ENCODE measurements at regions not wholly inside any gene's neighbourhood (a gene's known extent, or its start where the extent isn't known, plus 50 kb on each side); places are given as distances from the start of the nearest gene placed in this dataset.

DNA sequence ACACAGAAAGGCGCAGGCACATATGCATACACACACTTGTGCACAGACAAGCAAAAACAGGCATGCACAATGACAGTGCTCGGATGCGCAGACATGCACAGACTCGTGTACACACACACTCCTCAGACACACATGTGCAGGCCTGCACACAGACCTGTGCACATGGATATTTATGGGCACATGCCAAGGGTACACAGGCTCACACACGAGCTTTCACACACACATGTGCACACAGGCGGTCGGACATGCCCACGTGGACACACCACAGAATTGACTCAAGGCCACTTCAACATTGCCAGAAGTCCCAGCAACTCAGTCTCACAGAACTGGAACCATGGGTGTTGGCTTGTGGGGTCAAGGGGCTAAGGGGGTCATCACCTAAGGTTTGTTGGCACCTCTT is 206.8 kb downstream of the URI1 start:
- TF ChIP-seq, protein P1, sequence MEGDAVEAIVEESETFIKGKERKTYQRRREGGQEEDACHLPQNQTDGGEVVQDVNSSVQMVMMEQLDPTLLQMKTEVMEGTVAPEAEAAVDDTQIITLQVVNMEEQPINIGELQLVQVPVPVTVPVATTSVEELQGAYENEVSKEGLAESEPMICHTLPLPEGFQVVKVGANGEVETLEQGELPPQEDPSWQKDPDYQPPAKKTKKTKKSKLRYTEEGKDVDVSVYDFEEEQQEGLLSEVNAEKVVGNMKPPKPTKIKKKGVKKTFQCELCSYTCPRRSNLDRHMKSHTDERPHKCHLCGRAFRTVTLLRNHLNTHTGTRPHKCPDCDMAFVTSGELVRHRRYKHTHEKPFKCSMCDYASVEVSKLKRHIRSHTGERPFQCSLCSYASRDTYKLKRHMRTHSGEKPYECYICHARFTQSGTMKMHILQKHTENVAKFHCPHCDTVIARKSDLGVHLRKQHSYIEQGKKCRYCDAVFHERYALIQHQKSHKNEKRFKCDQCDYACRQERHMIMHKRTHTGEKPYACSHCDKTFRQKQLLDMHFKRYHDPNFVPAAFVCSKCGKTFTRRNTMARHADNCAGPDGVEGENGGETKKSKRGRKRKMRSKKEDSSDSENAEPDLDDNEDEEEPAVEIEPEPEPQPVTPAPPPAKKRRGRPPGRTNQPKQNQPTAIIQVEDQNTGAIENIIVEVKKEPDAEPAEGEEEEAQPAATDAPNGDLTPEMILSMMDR (IDR thresholded peaks at IDR 0.05; ENCODE audit: low read depth, low read length, poor library complexity, severe bottlenecking), result no peak
- TF ChIP-seq EZH2phosphoT487 (IDR thresholded peaks at IDR 0.05; ENCODE audit: borderline replicate concordance, low read length), result no peak

Measured in DOHH2 (cell line).